GM19023 (cell line): ENCODE measurements at regions not wholly inside any gene's neighbourhood (a gene's known extent, or its start where the extent isn't known, plus 50 kb on each side); places are given as distances from the start of the nearest gene placed in this dataset.
"Not testable (repeated sequence)": the region's sequence is repeated elsewhere in the genome, so short reads cannot be mapped to it uniquely, and the experiment has no call there.

Experiments
- ATAC-seq: cut with Tn5 transposase; IDR thresholded peaks from one replicate; pipeline ENCODE4 v1.9.1; 2021; ENCODE audit warnings: mild to moderate bottlenecking, moderate library complexity; ENCODE audit not compliant: unreplicated experiment

DNA sequence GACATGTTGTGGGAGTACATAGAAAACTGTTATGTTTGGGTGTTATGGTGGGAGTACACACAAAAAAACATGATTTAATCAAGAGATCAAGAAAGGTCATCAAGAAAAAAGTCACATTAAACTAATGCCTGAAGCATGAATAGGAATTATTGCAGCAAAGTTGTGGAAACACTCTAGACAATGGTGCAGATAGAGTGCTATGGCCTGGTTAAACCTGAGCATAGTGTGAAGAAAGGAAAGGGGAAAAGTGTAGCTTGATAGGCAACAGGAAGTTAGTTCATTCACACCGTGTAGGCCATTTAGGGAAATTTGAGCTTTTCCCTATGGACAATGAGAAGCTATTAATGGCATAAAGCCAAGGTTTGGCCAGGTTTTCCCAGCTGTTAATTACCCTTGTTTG, 162.1 kb upstream of the EMCN start:
- no peak for ATAC-seq

DNA sequence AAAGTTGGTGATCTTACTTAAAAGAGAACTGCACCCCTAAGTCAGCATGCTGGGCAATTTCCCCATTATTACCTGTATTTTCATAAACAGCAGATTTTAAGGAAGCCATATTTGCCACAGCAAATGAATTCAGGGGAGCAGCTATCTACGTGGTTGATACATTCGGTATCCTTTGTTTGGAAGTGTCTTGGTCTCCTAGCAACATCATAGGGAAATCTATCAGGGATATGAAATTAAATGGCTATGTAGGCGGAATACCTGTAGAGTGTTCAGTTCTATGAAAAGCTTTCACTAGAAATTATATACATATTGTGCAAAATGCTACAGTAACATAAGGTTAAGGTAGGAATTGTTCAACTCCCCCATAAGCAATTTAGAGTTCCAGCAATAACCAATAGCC, 157.2 kb upstream of the EMCN start:
- no peak for ATAC-seq

DNA sequence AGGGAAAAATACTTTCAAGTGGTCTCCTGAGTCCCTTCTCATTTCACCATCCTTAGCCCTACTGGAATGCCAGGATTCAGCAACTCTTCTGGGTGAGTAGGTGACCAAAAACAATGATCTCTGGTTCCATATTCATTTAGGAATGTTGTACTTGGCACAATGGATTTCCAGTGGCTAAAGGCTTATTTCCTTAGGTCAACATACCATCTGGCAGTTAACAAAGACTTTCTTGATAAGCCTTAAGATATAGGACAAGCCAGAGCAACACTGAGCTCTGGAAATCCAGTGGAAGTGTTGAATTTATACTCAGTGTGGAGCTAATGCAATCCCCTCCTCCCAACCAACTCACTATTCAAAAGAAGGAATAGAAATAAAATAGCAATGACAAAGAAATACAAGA, 139.4 kb upstream of the EMCN start:
- ATAC-seq, result no peak

DNA sequence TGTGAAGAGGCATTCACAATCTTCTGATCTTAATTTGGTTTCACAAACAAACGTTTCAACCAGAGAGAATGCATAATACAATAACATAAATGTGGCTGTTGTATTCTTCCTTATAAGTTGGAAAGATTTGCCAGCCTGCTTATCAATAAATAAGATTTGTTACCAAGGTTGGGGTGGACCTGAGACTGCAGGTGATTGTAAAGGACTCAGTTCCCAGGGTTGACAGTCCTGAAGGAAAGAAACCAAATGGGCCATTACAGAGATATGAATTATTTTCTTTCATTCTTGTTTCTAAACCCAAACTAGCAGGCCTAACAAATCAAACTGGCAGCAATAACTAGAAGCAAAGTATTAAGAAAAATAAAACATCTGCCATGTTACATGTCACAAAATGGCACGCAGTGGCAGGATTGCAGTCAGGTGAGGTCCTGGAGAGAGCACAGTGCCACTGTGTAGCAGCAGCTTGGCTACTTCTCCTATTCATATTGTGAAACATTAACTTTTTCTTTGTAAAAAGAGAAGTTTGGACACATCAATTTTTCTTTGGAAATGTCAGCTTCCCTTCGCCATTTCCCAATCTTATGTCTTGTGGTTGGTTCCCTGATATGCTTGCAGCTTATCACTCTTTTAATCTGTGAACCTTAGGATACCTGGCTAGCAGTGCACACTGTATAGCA, 133.8 kb upstream of the EMCN start:
- no peak for ATAC-seq

DNA sequence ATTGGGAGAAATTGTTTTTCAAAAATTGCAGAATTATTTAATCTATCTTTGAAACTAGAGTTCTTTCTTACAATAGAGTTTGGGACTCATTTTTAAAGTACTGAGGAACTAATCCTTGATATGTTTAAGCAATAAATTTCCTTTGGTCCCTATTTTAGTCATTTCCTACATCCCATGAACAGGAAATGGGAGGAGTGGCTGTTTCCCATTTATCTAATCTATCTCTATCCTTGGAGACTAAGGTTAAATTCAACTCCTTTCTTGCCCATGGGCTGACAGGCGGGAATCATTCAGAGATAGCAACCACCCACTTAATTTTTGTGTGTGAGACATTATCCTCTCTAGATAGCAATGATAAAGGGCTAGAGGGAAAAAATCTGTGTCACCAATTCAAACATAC, 131.6 kb upstream of the EMCN start:
- ATAC-seq, result no peak

DNA sequence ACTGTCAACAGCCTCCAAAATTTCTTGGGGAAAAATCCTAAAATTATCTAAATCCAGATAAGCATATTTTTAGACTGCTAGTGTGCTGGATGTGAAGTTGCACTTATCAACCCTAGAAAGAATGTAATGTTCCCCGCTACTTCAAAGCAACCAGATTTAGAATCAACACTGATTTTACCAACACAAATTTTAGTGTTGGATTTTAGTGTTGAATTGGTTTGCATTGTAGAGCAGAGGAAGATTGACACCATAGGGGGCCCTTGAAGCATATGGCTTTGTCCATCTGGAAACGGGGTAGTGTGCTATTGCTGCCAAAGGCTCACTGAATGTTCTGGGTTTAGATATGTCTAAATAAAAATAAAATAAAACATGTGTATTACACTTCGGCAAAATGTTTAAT, 126.3 kb upstream of the EMCN start:
- no peak for ATAC-seq

DNA sequence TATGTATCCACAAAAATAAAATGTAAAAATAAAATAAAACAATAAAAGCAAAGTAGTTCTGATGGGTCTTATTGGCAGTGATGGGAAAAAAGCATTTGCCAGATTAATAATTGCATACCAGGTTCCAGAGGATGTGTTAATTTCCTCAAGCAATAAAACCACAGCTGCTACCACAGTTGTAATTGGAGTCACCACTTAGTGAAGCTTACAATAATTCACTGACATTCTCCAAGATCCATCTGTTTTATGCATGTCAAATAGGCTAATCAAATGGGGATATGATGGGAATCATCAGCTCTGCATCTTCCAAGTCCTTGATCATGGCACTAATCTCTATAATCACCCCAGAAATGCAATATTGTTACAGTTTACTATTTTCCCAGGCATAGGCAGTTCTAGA, 123.5 kb upstream of the EMCN start:
- no peak for ATAC-seq

DNA sequence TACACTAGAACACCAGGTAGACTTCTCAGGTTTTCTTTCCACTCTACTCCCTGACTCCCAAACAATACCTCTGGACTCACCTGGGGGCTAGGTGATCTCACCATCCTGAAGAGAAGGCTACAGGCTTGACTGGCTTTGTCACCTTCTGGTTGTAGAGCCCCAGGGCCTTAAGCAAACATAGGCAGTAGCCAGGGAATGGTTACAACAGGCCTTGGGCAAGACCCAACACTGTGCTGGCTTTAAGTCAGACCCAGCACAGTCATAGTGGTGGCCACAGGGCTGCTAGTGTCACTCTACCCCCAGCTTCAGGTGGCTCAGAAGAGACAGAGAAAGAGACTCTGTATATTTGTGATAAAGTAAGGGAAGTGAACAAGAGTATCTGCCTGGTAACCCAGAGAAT, 118.1 kb upstream of the EMCN start:
- no peak for ATAC-seq

DNA sequence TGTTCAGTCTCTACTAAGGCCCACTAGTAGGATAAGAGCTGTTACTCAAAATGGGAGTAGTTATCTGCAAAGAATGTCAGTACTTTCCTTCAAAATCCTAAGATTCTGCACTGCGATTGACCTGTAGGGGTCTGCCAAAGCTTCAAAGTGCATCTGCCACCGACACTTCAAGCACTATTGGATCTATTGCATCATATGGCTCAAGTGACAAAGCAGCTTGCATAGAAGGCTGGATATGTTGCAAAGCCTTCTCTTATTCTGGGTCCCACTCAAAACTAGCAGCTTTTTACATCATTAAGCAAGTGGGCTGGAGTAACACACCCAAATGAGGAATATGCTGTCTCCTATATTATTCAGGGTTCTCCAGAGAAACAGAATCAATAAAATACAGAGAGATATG, 115.4 kb upstream of the EMCN start:
- ATAC-seq, result no peak

DNA sequence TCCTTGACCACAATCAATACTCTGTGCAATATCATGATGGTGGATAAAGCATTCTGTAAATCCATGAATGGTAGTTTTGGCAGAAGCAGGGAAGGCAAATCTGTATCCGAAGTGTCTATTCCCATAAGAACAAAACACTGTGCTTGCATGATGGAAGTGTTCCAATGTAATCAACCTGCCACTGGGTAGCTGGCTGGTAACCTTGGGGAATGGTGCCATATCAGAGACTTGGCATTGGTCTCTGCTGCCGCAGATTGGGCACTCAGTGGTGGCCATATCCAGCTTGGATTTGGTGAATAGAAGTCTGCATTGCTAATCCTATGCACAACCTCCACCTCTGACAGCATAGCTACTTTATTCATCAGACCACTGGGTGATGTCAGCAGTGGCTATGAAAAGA, 114.3 kb upstream of the EMCN start:
- ATAC-seq, result no peak

DNA sequence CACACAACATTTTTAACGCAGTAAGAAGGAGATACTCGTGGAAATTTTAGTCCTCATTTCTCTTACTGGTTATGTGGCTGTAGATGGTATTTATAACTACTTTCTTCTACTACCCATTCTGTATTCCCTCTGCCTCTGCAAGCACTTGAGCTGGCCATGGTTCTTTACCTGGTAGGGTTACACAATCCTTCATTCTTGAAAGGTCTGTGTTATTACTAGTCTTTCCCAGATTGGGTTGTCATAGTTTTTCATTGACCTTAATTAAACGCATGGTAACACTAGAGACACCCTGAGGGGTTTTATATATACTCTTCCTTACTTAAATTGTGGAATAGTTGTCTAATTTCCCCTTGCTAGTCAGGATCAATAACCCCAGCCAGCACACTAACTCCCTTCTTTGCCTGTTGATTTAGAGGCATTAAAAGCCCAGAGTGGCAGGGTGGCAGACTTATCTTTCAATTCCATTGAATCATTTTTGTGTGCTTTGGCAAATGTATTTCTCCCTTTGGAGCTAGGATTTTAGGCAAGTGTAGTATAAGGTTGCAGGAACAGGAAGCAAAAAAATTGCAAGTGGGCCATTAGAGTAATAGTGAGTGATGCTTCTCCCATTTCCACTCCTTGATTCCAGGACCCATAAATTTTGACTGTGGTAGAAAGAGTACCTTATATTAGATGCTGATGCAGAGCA, 113.6 kb upstream of the EMCN start:
- ATAC-seq, result no peak

DNA sequence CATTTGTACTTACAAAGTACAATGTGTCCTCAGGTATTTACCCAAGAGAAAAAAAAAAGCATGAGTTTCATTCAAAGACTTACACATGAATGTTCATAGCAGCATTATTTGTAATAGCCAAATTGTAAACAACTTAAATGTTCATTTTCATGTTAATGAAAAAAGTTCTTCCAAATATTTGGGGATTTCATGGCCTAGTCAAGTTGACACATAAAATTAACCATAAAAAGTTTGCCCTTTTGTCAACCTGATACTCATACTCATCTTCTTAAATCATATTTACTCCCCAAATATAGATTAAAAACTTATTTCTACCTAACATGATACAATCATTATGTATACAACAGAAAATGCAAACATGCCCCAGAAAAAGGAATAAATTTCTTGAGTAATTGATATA, 112.5 kb upstream of the EMCN start:
- no peak for ATAC-seq

DNA sequence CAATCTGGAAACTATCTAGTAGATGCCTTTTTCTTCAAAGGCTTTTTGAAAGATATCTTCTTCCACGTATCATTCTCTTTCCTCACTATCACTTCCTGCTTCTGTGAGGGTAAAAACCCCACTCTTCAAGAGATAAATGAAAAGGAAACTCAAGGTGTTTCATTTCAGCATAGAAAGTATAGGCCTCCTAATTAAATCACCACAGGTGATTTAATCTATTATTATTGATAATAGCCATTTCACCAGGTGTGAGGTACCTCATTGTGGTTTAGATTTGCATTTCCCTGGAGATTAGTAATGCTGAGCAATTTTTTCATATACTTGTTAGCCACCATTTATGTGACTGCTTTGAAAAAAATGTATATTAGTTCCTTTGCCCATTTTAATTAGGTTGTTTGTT, 92.0 kb upstream of the EMCN start:
- ATAC-seq, result no peak

DNA sequence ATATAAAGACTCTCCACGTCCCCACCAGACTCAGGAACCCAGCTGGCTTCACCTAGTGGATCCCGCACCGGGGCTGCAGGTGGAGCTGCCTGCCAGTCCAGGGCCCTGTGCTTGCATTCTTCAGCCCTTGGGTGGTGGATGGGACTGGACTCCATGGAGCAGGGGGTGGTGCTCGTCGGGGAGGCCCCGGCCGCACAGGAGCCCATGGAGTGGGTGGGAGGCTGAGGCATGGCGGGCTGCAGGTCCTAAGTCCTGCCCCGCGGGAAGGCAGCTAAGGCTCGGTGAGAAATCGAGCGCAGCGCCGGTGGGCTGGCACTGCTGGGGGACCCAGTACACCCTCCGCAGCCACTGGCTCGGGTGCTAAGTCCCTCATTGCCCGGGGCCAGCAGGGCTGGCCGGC, 90.8 kb upstream of the EMCN start:
- not testable (repeated sequence) for ATAC-seq

DNA sequence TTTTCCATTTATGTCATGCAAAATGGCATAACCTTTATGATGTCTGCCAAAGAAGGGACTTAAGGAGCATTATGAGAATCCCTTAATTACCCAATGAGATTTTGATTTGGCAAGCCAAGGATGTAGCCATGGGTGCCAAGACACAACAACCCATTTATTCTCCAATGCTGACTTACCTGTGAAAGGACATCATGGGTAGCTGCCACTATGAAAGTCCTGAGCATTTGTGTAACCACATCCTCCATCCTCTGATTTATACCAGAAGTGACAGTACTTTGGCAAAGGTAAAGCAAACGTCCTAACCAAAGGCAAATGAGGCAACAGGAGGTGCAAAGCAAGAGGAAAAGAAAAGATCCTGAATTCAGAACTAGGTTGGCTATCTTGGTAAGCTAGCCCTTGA, 87.3 kb upstream of the EMCN start:
- no peak for ATAC-seq

DNA sequence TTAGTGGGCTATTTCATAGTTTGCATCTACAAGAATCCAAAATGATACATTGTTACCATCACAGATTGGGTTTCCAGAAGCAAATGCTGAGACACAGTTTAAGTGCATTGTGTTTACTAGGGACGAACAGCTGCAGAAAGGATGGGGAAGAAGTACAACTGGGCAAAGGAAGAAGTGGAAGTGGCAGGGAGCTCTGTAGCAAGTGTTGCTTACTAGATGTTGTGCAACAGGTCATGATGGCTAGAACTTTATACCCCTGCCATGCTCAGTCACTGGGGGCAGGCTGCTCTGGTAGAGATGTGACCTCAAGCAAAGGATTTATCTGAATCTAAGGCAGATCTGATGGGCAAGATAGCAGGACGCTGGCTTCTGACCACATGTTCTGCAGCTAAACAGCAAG, 76.1 kb upstream of the EMCN start:
- ATAC-seq, result no peak

DNA sequence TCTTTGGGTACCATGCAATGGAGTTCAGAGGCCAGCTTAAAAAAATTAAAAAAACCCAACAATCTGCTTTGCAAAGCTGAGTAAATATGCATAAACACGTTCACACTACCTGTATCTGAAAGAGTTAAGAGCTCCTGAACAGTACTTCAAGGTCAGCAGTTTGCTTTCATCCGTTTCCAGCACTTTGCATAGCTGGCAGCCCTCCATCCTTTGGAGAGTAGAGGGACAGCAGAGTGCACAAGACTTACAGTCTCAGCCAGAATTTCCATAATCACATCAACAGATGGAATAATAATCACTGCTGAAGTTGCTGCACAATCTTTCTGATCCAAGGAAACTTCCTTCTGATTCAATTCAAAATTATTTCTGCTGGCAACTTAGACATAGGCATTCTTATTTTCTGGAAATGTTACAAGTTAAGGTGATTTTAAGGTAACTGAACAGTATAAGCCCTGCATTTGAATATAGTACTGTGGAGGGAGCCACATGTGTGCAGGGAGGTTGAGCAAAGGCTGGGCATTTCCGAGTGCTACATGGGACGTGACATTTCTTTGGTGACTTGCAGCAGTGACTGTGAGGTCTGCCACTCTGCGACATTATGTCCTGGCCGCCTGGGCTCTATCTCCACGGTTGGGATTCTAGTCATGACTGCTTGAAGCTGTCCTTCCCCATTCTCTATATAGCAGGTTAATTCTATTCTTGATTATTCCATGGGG, 73.5 kb upstream of the EMCN start:
- ATAC-seq, result no peak

DNA sequence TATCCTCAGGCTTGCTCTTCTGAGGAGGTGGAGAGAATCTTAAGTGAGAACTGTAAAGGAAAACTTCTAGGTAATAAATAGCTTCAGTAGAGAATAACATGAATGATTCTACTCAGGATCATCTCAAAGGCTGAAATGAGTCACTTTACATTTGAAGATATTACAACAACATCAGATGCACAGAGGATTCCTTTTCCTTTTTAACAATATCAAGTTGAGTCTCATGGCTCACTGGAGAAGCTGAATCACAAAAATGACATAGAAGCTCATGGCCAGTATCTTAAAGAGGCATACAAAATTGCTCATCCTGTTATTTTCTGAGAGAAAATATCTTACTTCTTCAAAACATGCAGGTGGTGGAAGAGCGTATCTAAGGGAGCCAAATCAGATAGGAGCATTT, 72.5 kb upstream of the EMCN start:
- no peak for ATAC-seq

DNA sequence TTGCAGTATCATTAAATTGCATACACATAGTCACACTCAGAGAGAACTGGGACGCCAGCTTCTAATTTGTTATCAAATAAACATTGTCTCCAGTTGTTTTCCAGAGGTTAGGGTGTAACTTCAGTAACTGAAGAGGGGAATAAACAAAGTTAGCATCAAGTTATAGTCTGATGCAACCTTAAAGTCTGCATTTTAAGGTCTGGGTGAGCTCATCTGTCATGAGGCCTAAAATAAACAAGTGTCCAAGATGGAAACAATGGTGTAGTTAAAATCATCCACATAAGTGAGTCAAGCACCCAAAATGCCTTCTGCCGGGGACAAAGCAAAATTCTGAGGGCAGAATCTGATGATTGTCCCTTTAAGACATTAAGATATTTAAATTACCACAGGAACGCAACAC, 70.3 kb upstream of the EMCN start:
- no peak for ATAC-seq

DNA sequence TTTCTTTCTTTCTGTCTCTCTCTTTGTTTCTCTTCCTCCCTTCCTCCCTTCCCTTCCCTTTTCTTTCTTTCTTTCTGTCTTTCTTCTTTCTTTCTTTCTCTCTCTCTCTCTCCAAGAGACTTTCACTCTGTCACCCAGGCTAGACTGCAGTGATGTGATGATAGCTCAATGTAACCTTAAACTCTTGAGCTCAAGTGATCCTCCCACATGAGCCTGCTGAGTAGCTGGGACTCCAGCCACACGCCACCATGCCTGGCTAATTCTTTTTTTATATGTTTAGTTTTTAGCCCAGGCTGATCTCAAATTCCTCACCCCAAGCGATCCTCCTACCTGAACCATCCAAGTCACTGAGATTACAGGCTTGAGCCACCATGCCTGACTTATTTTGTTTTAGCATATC, 64.3 kb upstream of the EMCN start:
- ATAC-seq, result no peak

DNA sequence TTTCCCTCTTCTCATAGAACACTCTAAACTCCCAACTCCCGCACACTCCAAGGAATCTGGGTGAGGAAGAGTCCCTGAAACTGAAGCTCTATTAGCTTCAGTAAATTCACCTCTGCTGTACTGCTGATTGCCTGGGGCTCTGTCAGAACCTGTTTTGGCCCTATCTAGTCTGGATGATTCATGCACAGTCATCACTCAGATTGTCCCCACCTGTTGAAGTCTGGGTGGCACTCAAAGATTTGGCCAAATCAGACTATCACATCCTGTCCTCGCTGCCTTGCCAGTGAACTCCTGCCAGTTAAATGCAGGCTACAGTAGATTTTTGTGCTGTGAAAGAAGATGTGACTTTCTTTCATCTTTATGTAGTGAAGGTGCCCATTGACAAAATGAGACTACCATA, 63.5 kb upstream of the EMCN start:
- no peak for ATAC-seq

DNA sequence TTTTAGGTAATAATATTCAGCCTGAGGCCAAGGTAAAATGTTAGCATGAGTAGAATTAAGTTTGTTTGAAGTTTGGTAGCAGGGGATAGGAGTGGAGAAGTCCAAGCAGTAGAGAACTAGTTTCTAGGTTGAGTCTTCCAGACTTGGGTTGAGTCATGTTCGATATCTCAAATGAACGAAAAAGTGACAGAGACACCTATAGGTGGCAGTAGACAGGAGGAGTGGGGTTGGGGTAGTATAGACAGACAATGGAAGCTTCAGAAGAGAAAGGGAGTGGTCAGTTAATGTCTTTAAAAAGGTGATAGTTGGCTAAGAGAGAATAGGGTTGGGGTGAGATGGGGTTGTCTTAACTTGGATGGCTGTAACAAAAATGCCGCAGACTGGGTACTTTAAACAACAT, 58.7 kb upstream of the EMCN start:
- no peak for ATAC-seq
